Activated B cell treated with CpG ODN at 0.5 μM for 24 hours (primary cell): ENCODE measurements at regions not wholly inside any gene's neighbourhood (a gene's known extent, or its start where the extent isn't known, plus 50 kb on each side); places are given as distances from the start of the nearest gene placed in this dataset.

Experiments
- ATAC-seq: fragments of 200-7000 bp; cut with Tn5 transposase; one replicate; pipeline ENCODE4 v1.10.0; 2021; ENCODE audit warnings: low read depth, mild to moderate bottlenecking, moderate library complexity
- CTCF ChIA-PET: fragments of 350-600 bp; sonication (Branson Sonifier 250); formaldehyde crosslinking; loops from one replicate; lab custom pipeline; 2021; ENCODE audit warnings: antibody characterized with exemption; lab: Charles Lee
- POLR2A ChIA-PET: fragments of 350-600 bp; sonication (Branson Sonifier 250); formaldehyde crosslinking; loops from one replicate; lab custom pipeline; 2021; ENCODE audit warnings: antibody characterized with exemption; lab: Charles Lee
- DNase-seq: peaks from one replicate; pipeline ENCODE4 v3.0.0; 2022
- H3K27ac Mint-ChIP-seq: one replicate; pipeline ENCODE4 v1.8.0; 2020; ENCODE audit warnings: mixed read lengths
- H3K27me3 Mint-ChIP-seq: one replicate; pipeline ENCODE4 v1.8.0; 2021; ENCODE audit warnings: mixed read lengths
- H3K36me3 Mint-ChIP-seq: one replicate; pipeline ENCODE4 v1.8.0; 2021; ENCODE audit warnings: low read depth, mixed read lengths
- H3K4me1 Mint-ChIP-seq: one replicate; pipeline ENCODE4 v1.8.0; 2021; ENCODE audit warnings: mixed read lengths
- H3K4me3 Mint-ChIP-seq: one replicate; pipeline ENCODE4 v1.8.0; 2020; ENCODE audit warnings: mild to moderate bottlenecking, mixed read lengths
- H3K9me3 Mint-ChIP-seq: one replicate; pipeline ENCODE4 v1.8.0; 2020; ENCODE audit warnings: mixed read lengths
- CTCF ChIP-seq: fragments of 200-600 bp; IDR thresholded peaks from one replicate; pipeline ENCODE4 v1.8.0; 2022; ENCODE audit warnings: antibody characterized with exemption, mild to moderate bottlenecking
- intact Hi-C: fragments of 100-400 bp; cut with micrococcal nuclease; formaldehyde crosslinking; loops from one replicate; pipeline ENCODE4 v1.15.1; 2024

GRCh38 chr12:24480766-24481449, 468.0 kb downstream of the BCAT1 start:
- ATAC-seq (no peak), DNase-seq (no peak)
- H3K4me3 Mint-ChIP-seq, result no peak overlapping the region
- intact Hi-C loops, result no loop called here
- H3K4me1 Mint-ChIP-seq, result peaks cover 22% of the 10 kb centered on the region
- no peaks in the 10 kb centered on the region for H3K27me3 Mint-ChIP-seq
- no peak overlapping the region for H3K27ac Mint-ChIP-seq
- no peak for TF ChIP-seq CTCF
- POLR2A ChIA-PET, result no interaction called here
- no peaks in the 10 kb centered on the region for H3K9me3 Mint-ChIP-seq
- CTCF ChIA-PET, result no interaction called here
- H3K36me3 Mint-ChIP-seq, result no peaks in the 10 kb centered on the region

GRCh38 chr12:24479131-24479530, 469.8 kb downstream of the BCAT1 start:
- ATAC-seq, result no peak
- DNase-seq, result no peak
- H3K4me1 Mint-ChIP-seq, result peaks cover 22% of the 10 kb centered on the region
- no peak for TF ChIP-seq CTCF
- H3K36me3 Mint-ChIP-seq, result no peaks in the 10 kb centered on the region
- no peaks in the 10 kb centered on the region for H3K9me3 Mint-ChIP-seq
- H3K27me3 Mint-ChIP-seq, result no peaks in the 10 kb centered on the region
- intact Hi-C loops, result no loop called here
- no peak overlapping the region for H3K27ac Mint-ChIP-seq
- H3K4me3 Mint-ChIP-seq, result no peak overlapping the region
- ChIA-PET CTCF (no interaction called here), POLR2A (no interaction called here)

- no peaks in the 10 kb centered on the region for H3K27me3 Mint-ChIP-seq
- intact Hi-C loops, result no loop called here
- no peak for DNase-seq
- peaks cover 18% of the 10 kb centered on the region for H3K4me1 Mint-ChIP-seq
- no peaks in the 10 kb centered on the region for H3K9me3 Mint-ChIP-seq
- POLR2A ChIA-PET, result no interaction called here
- CTCF ChIA-PET, result interaction anchor here (1.0 to 1.3 kb wide), 2 partner anchors 9 to 246 kb away, joined by 3 to 4 read pairs; no protein-coding TSS in a partner anchor
- no peak for ATAC-seq
- H3K27ac Mint-ChIP-seq, result no peak overlapping the region
- no peaks in the 10 kb centered on the region for H3K36me3 Mint-ChIP-seq
- H3K4me3 Mint-ChIP-seq, result no peak overlapping the region
- no peak for TF ChIP-seq CTCF
These were observed 470.6 kb downstream of the BCAT1 start for GRCh38 chr12:24478254-24478653.

- no peaks in the 10 kb centered on the region for H3K27me3 Mint-ChIP-seq
- ATAC-seq, result no peak
- intact Hi-C loops, result no loop called here
- no peak overlapping the region for H3K4me3 Mint-ChIP-seq
- H3K36me3 Mint-ChIP-seq, result no peaks in the 10 kb centered on the region
- peaks cover 5% of the 10 kb centered on the region for H3K4me1 Mint-ChIP-seq
- CTCF ChIA-PET, result no interaction called here
- no peak for TF ChIP-seq CTCF
- no peaks in the 10 kb centered on the region for H3K9me3 Mint-ChIP-seq
- DNase-seq, result no peak
- POLR2A ChIA-PET, result no interaction called here
- H3K27ac Mint-ChIP-seq, result no peak overlapping the region
These were observed 472.6 kb downstream of the BCAT1 start for GRCh38 chr12:24476310-24476709.

- no peak for TF ChIP-seq CTCF
- no peak overlapping the region for H3K27ac Mint-ChIP-seq
- intact Hi-C loops, result no loop called here
- CTCF ChIA-PET, result no interaction called here
- POLR2A ChIA-PET, result no interaction called here
- ATAC-seq (no peak), DNase-seq (no peak)
- H3K36me3 Mint-ChIP-seq, result no peaks in the 10 kb centered on the region
- H3K27me3 Mint-ChIP-seq, result no peaks in the 10 kb centered on the region
- no peaks in the 10 kb centered on the region for H3K9me3 Mint-ChIP-seq
- H3K4me3 Mint-ChIP-seq, result no peak overlapping the region
- no peaks in the 10 kb centered on the region for H3K4me1 Mint-ChIP-seq
These were observed 473.6 kb downstream of the BCAT1 start for GRCh38 chr12:24475337-24475736.
